IMR-90 (cell line): ENCODE measurements at regions not wholly inside any gene's neighbourhood (a gene's known extent, or its start where the extent isn't known, plus 50 kb on each side); places are given as distances from the start of the nearest gene placed in this dataset.
"Not testable (repeated sequence)": the region's sequence is repeated elsewhere in the genome, so short reads cannot be mapped to it uniquely, and the experiment has no call there.

Source experiments
- ATAC-seq: fragments of 200-7000 bp; cut with Tn5 transposase; 2 replicates; pipeline ENCODE4 v1.9.1; 2020; ENCODE audit warnings: low read depth, mild to moderate bottlenecking, moderate library complexity
- BruUV-seq: library from RNA; stranded (reverse); fragments of 400-500 nt; replicated peaks from 2 replicates; lab custom pipeline; 2021; lab: Mats Ljungman, UMichigan
- CTCF ChIA-PET: fragments of 300-600 bp; formaldehyde crosslinking; extraction: SDS; loops from one replicate; lab custom pipeline; 2021; ENCODE audit warnings: antibody characterized with exemption; lab: Yijun Ruan, JAX
- POLR2A ChIA-PET: fragments of 300-600 bp; sonication (Branson Sonifier 250); formaldehyde crosslinking; loops from one replicate; lab custom pipeline; 2022; ENCODE audit warnings: antibody characterized with exemption; ENCODE audit not compliant: unreplicated experiment; lab: Charles Lee
- DNase-seq: peaks from one replicate; pipeline ENCODE4 v3.0.0; 2013
- H2AFZ ChIP-seq: replicated peaks from 2 replicates; pipeline ENCODE3; 2013; ENCODE audit warnings: low read length, mild to moderate bottlenecking; ENCODE audit not compliant: poor library complexity
- H2AK5ac ChIP-seq: 2 replicates; pipeline ENCODE4 v1.6.1; 2013; ENCODE audit warnings: low read depth, low read length, inconsistent platforms
- H2AK9ac ChIP-seq: replicated peaks from 2 replicates; pipeline ENCODE3; 2013; ENCODE audit warnings: mild to moderate bottlenecking, low read depth, low read length, moderate library complexity; ENCODE audit not compliant: poor library complexity
- H2BK120ac ChIP-seq: 2 replicates; pipeline ENCODE4 v1.6.1; 2013; ENCODE audit warnings: low read depth, low read length, inconsistent platforms
- H2BK15ac ChIP-seq: 3 replicates; pipeline ENCODE4 v1.6.1; 2013; ENCODE audit warnings: low read depth, low read length, inconsistent platforms
- H2BK20ac ChIP-seq: 2 replicates; pipeline ENCODE4 v1.6.1; 2013; ENCODE audit warnings: low read depth, mild to moderate bottlenecking, inconsistent platforms, low read length, moderate library complexity
- H2BK5ac ChIP-seq: 2 replicates; pipeline ENCODE4 v1.6.1; 2013; ENCODE audit warnings: mild to moderate bottlenecking, low read depth, low read length, inconsistent platforms; ENCODE audit not compliant: poor library complexity, severe bottlenecking
- H3K14ac ChIP-seq: replicated peaks from 2 replicates; pipeline ENCODE4 v1.6.1; 2013; ENCODE audit warnings: low read depth, low read length, inconsistent platforms
- H3K18ac ChIP-seq: 2 replicates; pipeline ENCODE4 v1.6.1; 2013; ENCODE audit warnings: low read depth, low read length, control low read depth
- H3K23ac ChIP-seq: 2 replicates; pipeline ENCODE4 v1.6.1; 2013; ENCODE audit warnings: low read depth, low read length, inconsistent platforms
- H3K27ac ChIP-seq: 2 replicates; pipeline ENCODE4 v1.5.1; 2013; ENCODE audit warnings: mild to moderate bottlenecking, control low read depth, low read length; ENCODE audit not compliant: insufficient read depth
- H3K27me3 ChIP-seq: 2 replicates; pipeline ENCODE4 v1.6.1; 2013; ENCODE audit warnings: low read length; ENCODE audit not compliant: control insufficient read depth, insufficient read depth
- H3K36me3 ChIP-seq: 2 replicates; pipeline ENCODE4 v1.6.1; 2013; ENCODE audit warnings: low read length, mixed read lengths; ENCODE audit not compliant: control insufficient read depth, insufficient read depth
- H3K4ac ChIP-seq: 2 replicates; pipeline ENCODE4 v1.6.1; 2013; ENCODE audit warnings: low read depth, low read length, inconsistent platforms
- H3K4me1 ChIP-seq: 2 replicates; pipeline ENCODE4 v1.6.1; 2013; ENCODE audit warnings: low read length, mixed read lengths; ENCODE audit not compliant: control insufficient read depth, insufficient read depth
- H3K4me2 ChIP-seq: 2 replicates; pipeline ENCODE4 v1.6.1; 2013; ENCODE audit warnings: low read depth, mild to moderate bottlenecking, control low read depth, low read length, moderate library complexity
- H3K4me3 ChIP-seq: 2 replicates; pipeline ENCODE4 v1.5.1; 2013; ENCODE audit warnings: low read depth, mild to moderate bottlenecking, control low read depth, low read length, moderate library complexity; ENCODE audit not compliant: insufficient read depth
- H3K56ac ChIP-seq: 2 replicates; pipeline ENCODE4 v1.6.1; 2013; ENCODE audit warnings: low read length, inconsistent platforms; ENCODE audit not compliant: insufficient read depth; ENCODE audit errors: extremely low read depth
- H3K79me1 ChIP-seq, 2 experiments: 2 replicates each; pipeline ENCODE4 v1.6.1; 2013; ENCODE audit warnings: low read length in 2 of 2, inconsistent platforms in 1 of 2, low read depth in 1 of 2
- H3K9ac ChIP-seq: 2 replicates; pipeline ENCODE4 v1.6.1; 2013; ENCODE audit warnings: low read depth, low read length, control low read depth
- H3K9me1 ChIP-seq: 2 replicates; pipeline ENCODE4 v1.6.1; 2013; ENCODE audit warnings: low read length, inconsistent platforms; ENCODE audit not compliant: insufficient read depth
- H3K9me3 ChIP-seq: 2 replicates; pipeline ENCODE4 v1.6.1; 2013; ENCODE audit warnings: low read length; ENCODE audit not compliant: control insufficient read depth, insufficient read depth
- H4K20me1 ChIP-seq: 2 replicates; pipeline ENCODE4 v1.6.1; 2013; ENCODE audit warnings: low read length, inconsistent platforms; ENCODE audit not compliant: insufficient read depth
- H4K5ac ChIP-seq: 2 replicates; pipeline ENCODE4 v1.6.1; 2013; ENCODE audit warnings: mild to moderate bottlenecking, low read depth, low read length, control low read depth
- H4K8ac ChIP-seq, 2 experiments: 2 replicates each; pipeline ENCODE4 v1.6.1; 2013; ENCODE audit warnings: low read depth in 2 of 2, low read length in 2 of 2, control low read depth in 1 of 2, inconsistent platforms in 1 of 2
- H4K91ac ChIP-seq: 2 replicates; pipeline ENCODE4 v1.6.1; 2013; ENCODE audit warnings: low read depth, low read length, inconsistent platforms; ENCODE audit not compliant: insufficient read depth
- WGBS, 2 experiments: methylation state at CpG; one replicate each; pipeline versions ENCODE4 v1.1.5 to v1.1.7; 2013; ENCODE audit warnings: missing lambda C conversion rate in 2 of 2; ENCODE audit not compliant: insufficient read length in 1 of 2; ENCODE audit errors: extremely low coverage in 2 of 2; 5-methylcytosine and 5-hydroxymethylcytosine counted together
- dilution Hi-C: fragments of 300-500 bp; cut with HindIII; formaldehyde crosslinking; loops from one replicate; pipeline ENCODE4 v1.14.3; 2018; ENCODE audit warnings: low sequenced_read_pairs; ENCODE audit not compliant: unreplicated experiment
- in situ Hi-C: fragments of 300-500 bp; cut with MboI; formaldehyde crosslinking; loops from 3 replicates; pipeline ENCODE4 v1.14.3; 2019; ENCODE audit warnings: low sequenced_read_pairs, inconsistent platforms, mixed read lengths
- intact Hi-C: fragments of 100-400 bp; cut with micrococcal nuclease; formaldehyde crosslinking; loops from 2 replicates; pipeline ENCODE4 v1.10.0; 2022

DNA sequence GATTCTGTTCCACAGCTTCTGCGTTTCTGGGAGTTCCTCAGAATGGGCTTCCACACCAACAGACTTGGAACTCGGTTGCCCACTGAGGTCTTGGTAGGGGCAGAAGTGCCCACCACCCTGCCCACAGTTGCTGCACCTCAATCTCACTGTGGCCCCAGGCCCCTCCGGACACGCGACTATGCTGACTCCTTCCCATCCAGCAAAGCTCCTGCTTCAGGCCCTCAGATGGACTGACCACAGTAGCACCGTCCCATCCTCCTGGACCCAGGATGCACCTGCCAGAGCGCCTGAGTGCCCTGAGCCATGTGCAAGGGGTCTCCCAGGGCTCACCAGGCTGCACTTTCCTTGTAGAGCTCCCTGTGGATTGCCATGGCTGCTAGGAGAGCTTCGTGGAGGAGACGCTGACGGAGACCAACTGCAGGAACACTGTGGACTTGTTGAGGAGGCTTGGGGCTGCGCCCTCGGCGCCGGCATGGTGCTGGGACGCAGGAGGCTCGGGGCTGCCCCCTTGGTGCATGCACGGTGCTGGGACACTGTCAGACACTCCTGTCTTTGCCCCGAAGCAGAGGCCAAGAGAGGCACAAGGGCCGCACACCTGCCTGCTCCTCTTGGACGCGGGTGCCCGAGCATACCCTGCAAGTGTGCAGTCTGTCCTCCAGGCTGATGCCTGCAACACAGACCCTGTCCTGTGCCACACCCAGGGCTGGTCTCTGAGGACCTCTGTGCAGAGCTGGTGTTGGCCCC, 201.3 kb downstream of the LIPI start:
- H3K27me3 ChIP-seq, H4K20me1 ChIP-seq, dilution Hi-C loops, H3K14ac ChIP-seq, in situ Hi-C loops, H2BK120ac ChIP-seq, H3K9ac ChIP-seq, CTCF ChIA-PET, ATAC-seq, H3K18ac ChIP-seq, H2AK5ac ChIP-seq, H2AK9ac ChIP-seq, H3K36me3 ChIP-seq, POLR2A ChIA-PET, H3K4me2 ChIP-seq, H4K8ac ChIP-seq, DNase-seq, H3K79me1 ChIP-seq, H3K4ac ChIP-seq, BruUV-seq, H4K5ac ChIP-seq, H4K91ac ChIP-seq, intact Hi-C loops, H3K9me3 ChIP-seq, H2BK5ac ChIP-seq, H3K4me3 ChIP-seq, H2AFZ ChIP-seq, H3K56ac ChIP-seq, H2BK15ac ChIP-seq, H3K9me1 ChIP-seq, H2BK20ac ChIP-seq, H3K4me1 ChIP-seq, H3K27ac ChIP-seq, H3K23ac ChIP-seq: not testable (repeated sequence)
- WGBS, 2 experiments = 0% methylated on average over 1 of the region's 22 CpGs; no CpG with 5 or more reads in 1 of the 2 experiments

DNA sequence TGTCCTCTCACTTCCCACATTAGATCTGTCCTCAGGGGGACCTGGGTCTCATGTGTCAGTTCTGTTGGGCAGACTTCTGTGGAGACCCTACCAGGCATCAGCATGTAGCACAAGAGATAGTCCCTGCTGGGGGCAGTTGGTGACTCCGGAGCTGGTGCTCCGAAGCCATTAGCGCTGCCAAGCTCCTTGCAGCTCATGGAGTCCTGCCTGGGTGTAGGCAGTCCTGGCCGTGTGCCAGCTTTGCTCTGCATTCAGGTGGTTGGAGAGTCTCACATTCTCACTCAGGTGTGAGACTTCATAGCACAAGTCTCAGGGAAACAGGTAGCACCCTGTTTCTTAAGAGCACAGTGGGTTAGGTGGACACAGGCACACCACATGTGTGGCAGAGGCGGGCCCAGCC, 202.3 kb downstream of the LIPI start:
- H3K36me3 ChIP-seq, H3K27me3 ChIP-seq, H4K91ac ChIP-seq, H3K4me3 ChIP-seq, H2AK9ac ChIP-seq, H3K4me1 ChIP-seq, DNase-seq, dilution Hi-C loops, H3K23ac ChIP-seq, H3K9me1 ChIP-seq, H4K20me1 ChIP-seq, in situ Hi-C loops, H3K56ac ChIP-seq, CTCF ChIA-PET, H3K4ac ChIP-seq, H2AK5ac ChIP-seq, H3K27ac ChIP-seq, H3K18ac ChIP-seq, H2BK5ac ChIP-seq, H4K8ac ChIP-seq, H3K9me3 ChIP-seq, intact Hi-C loops, BruUV-seq, ATAC-seq, H2AFZ ChIP-seq, H2BK20ac ChIP-seq, H3K9ac ChIP-seq, H3K14ac ChIP-seq, H2BK120ac ChIP-seq, H4K5ac ChIP-seq, H3K4me2 ChIP-seq, H3K79me1 ChIP-seq, POLR2A ChIA-PET, H2BK15ac ChIP-seq: not testable (repeated sequence)
- no CpG with 5 or more reads among the region's 5 CpGs for WGBS, 2 experiments
